H9 (cell line): ENCODE measurements at regions not wholly inside any gene's neighbourhood (a gene's known extent, or its start where the extent isn't known, plus 50 kb on each side); places are given as distances from the start of the nearest gene placed in this dataset.

Experiments used
- DNase-seq: peaks from one replicate; pipeline ENCODE4 v3.0.0-alpha.2; 2017
- H2AFZ ChIP-seq: one replicate; pipeline ENCODE4 v1.6.1; 2013; ENCODE audit warnings: mild to moderate bottlenecking, low read length, control low read depth, moderate library complexity
- H2AK5ac ChIP-seq: 2 replicates; pipeline ENCODE4 v1.6.1; 2013; ENCODE audit warnings: low read length, control low read depth, mixed read lengths; ENCODE audit not compliant: insufficient read length
- H2BK120ac ChIP-seq: one replicate; pipeline ENCODE4 v1.6.1; 2013; ENCODE audit warnings: low read depth, mild to moderate bottlenecking, low read length, control low read depth, inconsistent platforms; ENCODE audit not compliant: poor library complexity, severe bottlenecking
- H2BK12ac ChIP-seq: 2 replicates; pipeline ENCODE4 v1.6.1; 2013; ENCODE audit warnings: low read length, control low read depth, mixed read lengths, low read depth; ENCODE audit not compliant: insufficient read length
- H2BK15ac ChIP-seq: 2 replicates; pipeline ENCODE4 v1.6.1; 2013; ENCODE audit warnings: low read depth, low read length, control low read depth
- H2BK20ac ChIP-seq: one replicate; pipeline ENCODE4 v1.6.1; 2013; ENCODE audit warnings: low read depth, mild to moderate bottlenecking, low read length, control low read depth, inconsistent platforms; ENCODE audit not compliant: poor library complexity, severe bottlenecking
- H2BK5ac ChIP-seq: 2 replicates; pipeline ENCODE4 v1.6.1; 2013; ENCODE audit warnings: low read length, control low read depth, mixed read lengths; ENCODE audit not compliant: insufficient read length
- H3K14ac ChIP-seq: 2 replicates; pipeline ENCODE4 v1.6.1; 2013; ENCODE audit warnings: low read length, control low read depth; ENCODE audit not compliant: insufficient read depth
- H3K18ac ChIP-seq: 2 replicates; pipeline ENCODE4 v1.6.1; 2013; ENCODE audit warnings: low read depth, mild to moderate bottlenecking, mixed read lengths, low read length, control low read depth; ENCODE audit not compliant: insufficient read length
- H3K23ac ChIP-seq: 2 replicates; pipeline ENCODE4 v1.6.1; 2013; ENCODE audit warnings: low read length, control low read depth, mixed read lengths, low read depth; ENCODE audit not compliant: insufficient read length
- H3K23me2 ChIP-seq: 2 replicates; pipeline ENCODE4 v1.6.1; 2013; ENCODE audit warnings: low read depth, mild to moderate bottlenecking, mixed read lengths, low read length, control low read depth; ENCODE audit not compliant: insufficient read length, poor library complexity, severe bottlenecking
- H3K27ac ChIP-seq: 2 replicates; pipeline ENCODE4 v1.5.1; 2013; ENCODE audit warnings: low read length, control low read depth, mixed read lengths, low read depth; ENCODE audit not compliant: insufficient read length
- H3K27me3 ChIP-seq: 2 replicates; pipeline ENCODE4 v1.6.1; 2013; ENCODE audit warnings: low read length, control low read depth, inconsistent platforms; ENCODE audit not compliant: insufficient read depth
- H3K4ac ChIP-seq: 2 replicates; pipeline ENCODE4 v1.6.1; 2013; ENCODE audit warnings: low read depth, mild to moderate bottlenecking, control low read depth, inconsistent platforms, low read length, moderate library complexity
- H3K4me1 ChIP-seq: 2 replicates; pipeline ENCODE4 v1.6.1; 2013; ENCODE audit warnings: low read length, control low read depth, inconsistent platforms; ENCODE audit not compliant: insufficient read depth
- H3K4me2 ChIP-seq: 2 replicates; pipeline ENCODE4 v1.6.1; 2013; ENCODE audit warnings: low read length, control low read depth, mixed read lengths; ENCODE audit not compliant: insufficient read length, insufficient read depth
- H3K56ac ChIP-seq: 2 replicates; pipeline ENCODE4 v1.6.1; 2013; ENCODE audit warnings: low read depth, mild to moderate bottlenecking, mixed read lengths, low read length, control low read depth; ENCODE audit not compliant: insufficient read length
- H3K79me1 ChIP-seq: 2 replicates; pipeline ENCODE4 v1.6.1; 2013; ENCODE audit warnings: low read depth, mild to moderate bottlenecking, moderate library complexity, low read length, control low read depth, inconsistent platforms; ENCODE audit not compliant: insufficient read depth, poor library complexity, severe bottlenecking
- H3K79me2 ChIP-seq: 2 replicates; pipeline ENCODE4 v1.6.1; 2013; ENCODE audit warnings: low read length, control low read depth, inconsistent platforms; ENCODE audit not compliant: insufficient read depth
- H3K9ac ChIP-seq: 2 replicates; pipeline ENCODE4 v1.6.1; 2013; ENCODE audit warnings: low read length, control low read depth, mixed read lengths; ENCODE audit not compliant: insufficient read length; ENCODE audit errors: extremely low read depth
- H3K9me3 ChIP-seq: one replicate; pipeline ENCODE4 v1.6.1; 2013; ENCODE audit warnings: low read depth, low read length, inconsistent platforms; ENCODE audit not compliant: control insufficient read depth
- H3T11ph ChIP-seq: one replicate; pipeline ENCODE4 v1.6.1; 2013; ENCODE audit warnings: mild to moderate bottlenecking, low read length, control low read depth, inconsistent platforms
- H4K20me1 ChIP-seq: one replicate; pipeline ENCODE4 v1.6.1; 2013; ENCODE audit not compliant: control insufficient read depth, insufficient read length, insufficient read depth
- H4K5ac ChIP-seq: 2 replicates; pipeline ENCODE4 v1.6.1; 2013; ENCODE audit warnings: low read depth, mild to moderate bottlenecking, mixed read lengths, low read length, control low read depth; ENCODE audit not compliant: insufficient read length
- H4K8ac ChIP-seq: replicated peaks from 2 replicates; pipeline ENCODE4 v1.6.1; 2013; ENCODE audit warnings: low read length, control low read depth, mixed read lengths, low read depth; ENCODE audit not compliant: insufficient read length
- H4K91ac ChIP-seq: 2 replicates; pipeline ENCODE4 v1.6.1; 2013; ENCODE audit warnings: low read depth, mild to moderate bottlenecking, moderate library complexity, mixed read lengths, low read length, control low read depth; ENCODE audit not compliant: insufficient read length
- H3K27ac Mint-ChIP-seq, 3 experiments: 2 replicates in 2 of 3; 3 replicates in 1 of 3; pipeline ENCODE4 v1.8.0; 2020 to 2021; ENCODE audit warnings: mixed read lengths in 3 of 3, mild to moderate bottlenecking in 1 of 3, moderate library complexity in 1 of 3
- H3K27me3 Mint-ChIP-seq: 2 replicates; pipeline ENCODE4 v1.8.0; 2021; ENCODE audit warnings: low read depth, mild to moderate bottlenecking, moderate library complexity, mixed read lengths
- H3K36me3 Mint-ChIP-seq, 3 experiments: 2 replicates in 2 of 3; 3 replicates in 1 of 3; pipeline ENCODE4 v1.8.0; 2020 to 2021; ENCODE audit warnings: low read depth in 3 of 3, mixed read lengths in 3 of 3; ENCODE audit not compliant: insufficient read depth in 1 of 3
- H3K4me1 Mint-ChIP-seq, 2 experiments: 2 replicates each; pipeline ENCODE4 v1.8.0; 2020; ENCODE audit warnings: mixed read lengths in 2 of 2
- H3K4me3 Mint-ChIP-seq, 2 experiments: 2 replicates in 1 of 2; 3 replicates in 1 of 2; pipeline ENCODE4 v1.8.0; 2020 to 2021; ENCODE audit warnings: mild to moderate bottlenecking in 2 of 2, mixed read lengths in 2 of 2, moderate library complexity in 1 of 2
- H3K9me3 Mint-ChIP-seq, 2 experiments: 2 replicates in 1 of 2; 3 replicates in 1 of 2; pipeline ENCODE4 v1.8.0; 2020; ENCODE audit warnings: mild to moderate bottlenecking in 2 of 2, mixed read lengths in 2 of 2, moderate library complexity in 1 of 2
- WGBS: extraction: QIAGEN DNeasy Blood & Tissue Kit; methylation state at CpG from one replicate; pipeline ENCODE4 v1.1.7; 2013; ENCODE audit warnings: missing lambda C conversion rate, low lambda C conversion rate, mixed read lengths; ENCODE audit not compliant: insufficient read length; ENCODE audit errors: extremely low coverage; 5-methylcytosine and 5-hydroxymethylcytosine counted together
- TF ChIP-seq, protein P1 (sequence below): fragments of 200-600 bp; sonication (generic); conservative IDR thresholded peaks from 3 replicates; pipeline ENCODE4 v1.8.0; 2021; ENCODE audit warnings: antibody characterized with exemption, mild to moderate bottlenecking

DNA sequence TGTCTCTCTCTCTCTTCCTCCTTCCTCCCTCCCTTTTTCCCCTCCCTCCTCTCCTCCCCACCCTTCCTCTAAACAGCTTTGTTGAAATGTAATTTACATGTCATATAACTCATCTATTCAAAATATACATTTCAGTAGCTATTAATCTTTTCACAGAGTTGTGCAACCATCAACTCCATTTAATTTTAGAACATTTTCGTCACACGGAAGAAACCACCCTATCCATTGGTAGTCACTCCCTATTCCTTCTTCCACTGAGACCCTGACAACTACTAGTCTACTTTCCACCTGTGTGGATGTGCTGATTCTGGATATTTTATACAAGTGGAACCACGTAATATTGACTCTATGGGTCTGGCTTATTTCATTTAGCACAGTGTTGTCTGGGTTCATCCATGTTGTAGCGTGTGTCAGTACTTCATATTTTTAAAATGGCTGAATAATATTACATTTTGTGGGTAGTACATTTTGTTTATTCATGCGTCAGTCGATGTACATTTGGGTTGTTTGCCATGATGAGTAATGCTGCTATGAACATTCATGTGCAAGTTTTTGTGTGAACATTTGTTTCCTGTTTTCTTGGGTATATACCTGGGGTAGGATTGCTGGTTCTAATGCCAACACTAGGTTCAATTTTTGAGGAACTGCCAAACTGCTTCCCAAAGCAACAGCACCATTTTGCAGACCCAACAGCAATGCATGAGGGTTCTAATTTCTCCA is 100.1 kb upstream of the GCFC2 start:
- no peak overlapping the region for H3K4me3 Mint-ChIP-seq
- H3K4me2 ChIP-seq = no peak overlapping the region
- H2BK20ac ChIP-seq = no peak overlapping the region
- DNase-seq = no peak
- no CpG with 5 or more reads among the region's 6 CpGs for WGBS
- H2BK120ac ChIP-seq = no peak overlapping the region
- no peaks in the 10 kb centered on the region for H3K4me1 Mint-ChIP-seq
- H4K20me1 ChIP-seq = no peaks in the 10 kb centered on the region
- H4K8ac ChIP-seq = no peak overlapping the region
- H3K27me3 ChIP-seq = no peaks in the 10 kb centered on the region
- H3K27ac Mint-ChIP-seq = no peak overlapping the region
- H3T11ph ChIP-seq = no peak overlapping the region
- no peaks in the 10 kb centered on the region for H3K79me2 ChIP-seq
- no peaks in the 10 kb centered on the region for H3K27me3 Mint-ChIP-seq
- no peak overlapping the region for H3K9ac ChIP-seq
- no peak overlapping the region for H2AFZ ChIP-seq
- no peaks in the 10 kb centered on the region; a peak in 2 of 5 replicates for H3K9me3 Mint-ChIP-seq
- no peak overlapping the region for H3K27ac ChIP-seq
- H4K5ac ChIP-seq = no peak overlapping the region
- TF ChIP-seq, protein P1, sequence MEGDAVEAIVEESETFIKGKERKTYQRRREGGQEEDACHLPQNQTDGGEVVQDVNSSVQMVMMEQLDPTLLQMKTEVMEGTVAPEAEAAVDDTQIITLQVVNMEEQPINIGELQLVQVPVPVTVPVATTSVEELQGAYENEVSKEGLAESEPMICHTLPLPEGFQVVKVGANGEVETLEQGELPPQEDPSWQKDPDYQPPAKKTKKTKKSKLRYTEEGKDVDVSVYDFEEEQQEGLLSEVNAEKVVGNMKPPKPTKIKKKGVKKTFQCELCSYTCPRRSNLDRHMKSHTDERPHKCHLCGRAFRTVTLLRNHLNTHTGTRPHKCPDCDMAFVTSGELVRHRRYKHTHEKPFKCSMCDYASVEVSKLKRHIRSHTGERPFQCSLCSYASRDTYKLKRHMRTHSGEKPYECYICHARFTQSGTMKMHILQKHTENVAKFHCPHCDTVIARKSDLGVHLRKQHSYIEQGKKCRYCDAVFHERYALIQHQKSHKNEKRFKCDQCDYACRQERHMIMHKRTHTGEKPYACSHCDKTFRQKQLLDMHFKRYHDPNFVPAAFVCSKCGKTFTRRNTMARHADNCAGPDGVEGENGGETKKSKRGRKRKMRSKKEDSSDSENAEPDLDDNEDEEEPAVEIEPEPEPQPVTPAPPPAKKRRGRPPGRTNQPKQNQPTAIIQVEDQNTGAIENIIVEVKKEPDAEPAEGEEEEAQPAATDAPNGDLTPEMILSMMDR = no peak
- H4K91ac ChIP-seq = no peak overlapping the region
- H2BK15ac ChIP-seq = no peak overlapping the region
- H2BK12ac ChIP-seq = no peak overlapping the region
- H3K18ac ChIP-seq = no peak overlapping the region
- H2BK5ac ChIP-seq = no peak overlapping the region
- no peaks in the 10 kb centered on the region for H3K9me3 ChIP-seq
- no peak overlapping the region for H3K56ac ChIP-seq
- no peak overlapping the region for H3K14ac ChIP-seq
- H3K36me3 Mint-ChIP-seq = no peaks in the 10 kb centered on the region; a peak in 1 of 7 replicates
- H3K79me1 ChIP-seq = no peaks in the 10 kb centered on the region
- H3K4ac ChIP-seq = no peak overlapping the region
- no peak overlapping the region for H3K23ac ChIP-seq
- no peaks in the 10 kb centered on the region for H3K4me1 ChIP-seq
- no peaks in the 10 kb centered on the region for H3K23me2 ChIP-seq
- H2AK5ac ChIP-seq = no peak overlapping the region
